ENCODE measurements at regions not wholly inside any gene's neighbourhood (a gene's known extent, or its start where the extent isn't known, plus 50 kb on each side); places are given as distances from the start of the nearest gene placed in this dataset.

DNA sequence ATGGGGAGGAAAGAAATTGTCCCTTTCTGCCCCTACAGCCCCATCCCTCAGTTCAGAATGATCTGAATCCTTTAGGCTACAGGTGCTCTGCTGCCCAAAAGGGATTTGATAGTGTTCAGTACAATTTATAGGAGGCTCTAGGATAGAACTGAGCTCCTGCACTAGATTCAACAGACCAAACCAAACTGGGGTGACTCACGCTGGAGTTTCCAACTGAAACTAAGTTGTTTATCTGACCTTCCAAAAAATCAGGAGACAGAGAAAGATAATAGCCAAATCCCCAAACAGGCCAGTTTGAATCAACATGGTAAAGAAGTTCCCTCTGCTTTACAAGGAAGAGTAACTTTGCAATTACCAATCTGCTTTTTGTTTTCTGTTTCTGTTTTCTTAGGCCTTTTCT is 72.7 kb upstream of the MBOAT2 start:
- DNase-seq: no peak

DNA sequence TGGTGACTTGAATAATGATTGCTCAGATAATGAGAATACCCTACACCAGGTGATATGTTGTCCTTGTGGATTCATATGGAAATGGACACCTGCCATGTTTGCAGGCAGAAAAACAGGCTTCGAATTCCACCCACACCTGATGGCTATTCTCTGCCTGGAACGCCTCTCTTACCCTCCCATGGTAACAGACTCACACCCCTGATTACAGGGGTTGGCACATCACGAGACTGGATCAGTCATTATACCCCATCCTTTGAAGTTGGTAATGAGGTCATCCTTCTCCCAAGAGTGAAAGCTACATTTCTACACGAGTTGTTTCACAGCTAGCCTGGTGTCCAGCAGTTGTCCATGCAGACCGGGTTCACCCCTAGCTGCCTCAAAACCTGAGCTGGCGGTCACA is 71.4 kb upstream of the MBOAT2 start:
- DNase-seq: no peak

DNA sequence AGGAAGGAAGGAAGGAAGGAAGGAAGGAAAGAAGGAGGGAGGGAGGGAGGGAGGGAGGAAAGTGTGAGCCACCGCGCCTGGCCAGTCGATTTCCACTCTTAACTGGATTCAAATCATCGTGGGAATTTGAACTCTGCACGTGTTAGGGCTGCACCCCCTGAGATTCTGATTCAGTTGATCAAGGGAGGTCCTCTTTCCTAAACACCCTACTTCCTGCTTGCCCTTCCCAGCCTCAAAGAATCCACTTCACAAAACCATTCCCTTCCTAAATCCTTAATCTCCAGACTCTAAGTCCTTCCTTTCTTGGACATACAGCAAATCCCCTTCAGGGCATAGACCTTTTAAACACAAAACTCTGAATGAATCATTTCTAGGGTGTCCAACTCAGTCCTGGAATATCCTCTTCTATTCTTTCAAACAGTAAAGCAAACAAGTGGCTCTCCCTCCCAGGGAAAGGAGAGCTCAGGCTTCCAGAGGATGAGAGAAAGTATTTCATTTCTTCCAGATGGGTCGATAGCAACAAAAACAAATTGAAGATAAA is 68.2 kb upstream of the MBOAT2 start:
- DNase-seq: no peak

DNA sequence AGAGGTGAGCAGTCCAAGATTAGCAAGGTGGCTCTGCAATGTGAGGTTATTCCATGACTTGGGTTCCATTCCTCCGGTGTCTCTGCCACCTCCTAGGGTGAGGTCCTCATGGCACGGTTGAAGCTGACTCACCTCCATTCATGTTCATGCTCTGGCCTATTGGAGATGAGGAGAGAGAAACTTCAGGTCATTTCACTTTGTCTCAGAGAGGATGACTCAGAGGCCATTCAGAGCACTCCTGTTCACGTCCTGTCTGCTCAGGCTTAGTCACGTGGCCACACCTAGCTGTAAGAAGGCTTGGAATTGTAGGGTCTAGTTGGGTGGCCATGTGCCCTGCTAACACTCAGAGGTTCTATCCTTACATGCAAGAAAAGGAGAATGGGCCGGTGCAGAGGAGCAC is 67.5 kb upstream of the MBOAT2 start:
- DNase-seq: no peak

DNA sequence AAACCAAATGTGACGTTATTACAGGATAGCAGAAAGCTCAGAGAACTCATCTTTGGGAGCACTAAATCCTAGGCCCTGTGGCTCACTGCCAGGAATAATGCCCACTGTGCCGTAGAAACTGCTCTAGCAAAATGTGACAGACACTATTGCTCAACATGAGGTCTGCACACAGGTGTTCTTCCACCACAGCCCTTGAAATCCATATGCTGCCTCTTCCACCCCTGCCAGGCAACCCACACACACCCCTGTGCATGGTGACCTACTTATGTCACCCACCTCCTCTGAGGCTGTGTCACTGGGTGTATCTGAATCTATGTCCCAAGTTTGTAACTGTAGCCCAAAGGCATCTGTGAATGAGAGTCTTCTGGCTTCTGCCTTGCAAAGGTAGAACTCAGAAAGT is 66.1 kb upstream of the MBOAT2 start:
- DNase-seq: no peak

DNA sequence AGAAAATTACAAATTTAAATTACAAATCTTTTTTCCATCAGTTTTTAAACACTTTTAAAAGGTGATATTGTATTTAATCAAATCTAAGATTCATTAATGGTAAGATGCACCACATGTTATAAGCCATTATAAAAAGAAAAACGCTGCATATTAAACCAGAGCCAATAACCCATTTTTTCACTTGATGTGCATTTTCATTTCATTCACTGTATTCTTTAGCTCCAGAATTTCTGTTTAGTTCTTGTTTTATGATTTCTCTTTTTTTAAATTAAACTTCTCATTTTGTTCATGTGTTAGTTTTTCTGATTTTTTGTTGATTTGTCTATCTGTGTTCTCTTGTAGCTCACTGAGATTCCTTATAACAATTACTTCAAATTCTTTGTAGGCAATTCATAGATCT is 62.4 kb upstream of the MBOAT2 start:
- DNase-seq: no peak

GRCh38 chr2:9063023-9063606 is 59.6 kb upstream of the MBOAT2 start:
- DNase-seq: no peak

- DNase-seq: no peak
Observed at GRCh38 chr2:9060819-9061218, 57.3 kb upstream of the MBOAT2 start.

GRCh38 chr2:9057939-9058761 is 54.7 kb upstream of the MBOAT2 start:
- DNase-seq: no peak

DNA sequence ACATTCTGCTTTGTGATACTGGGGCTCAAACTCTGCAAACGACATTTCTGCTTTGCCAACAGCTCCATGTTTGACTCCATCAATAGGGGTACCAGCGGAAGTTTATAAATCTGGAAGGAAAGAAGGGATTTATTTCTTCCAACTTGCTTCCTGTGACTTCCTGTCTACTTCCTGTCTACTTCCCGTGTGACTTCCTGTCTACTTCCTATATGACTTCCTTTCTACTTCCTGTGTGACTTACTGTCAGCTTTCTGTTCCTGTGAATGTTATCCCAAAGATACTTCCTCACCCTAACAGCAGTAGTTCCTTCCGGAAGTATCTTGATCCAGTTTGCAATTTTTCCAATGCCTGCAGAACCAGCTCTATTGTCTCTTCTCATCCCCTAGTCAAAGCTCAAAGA is 52.0 kb upstream of the MBOAT2 start:
- no peak for DNase-seq

- no peak for DNase-seq
Observed at GRCh38 chr2:9053534-9053931, 50.0 kb upstream of the MBOAT2 start.
